HG03039 (cell line): ENCODE measurements at regions not wholly inside any gene's neighbourhood (a gene's known extent, or its start where the extent isn't known, plus 50 kb on each side); places are given as distances from the start of the nearest gene placed in this dataset.
"Not testable (repeated sequence)": the region's sequence is repeated elsewhere in the genome, so short reads cannot be mapped to it uniquely, and the experiment has no call there.

Experiments used
- ATAC-seq: cut with Tn5 transposase; IDR thresholded peaks from one replicate; pipeline ENCODE4 v1.9.1; 2021; ENCODE audit warnings: mild to moderate bottlenecking, moderate library complexity; ENCODE audit not compliant: unreplicated experiment

DNA sequence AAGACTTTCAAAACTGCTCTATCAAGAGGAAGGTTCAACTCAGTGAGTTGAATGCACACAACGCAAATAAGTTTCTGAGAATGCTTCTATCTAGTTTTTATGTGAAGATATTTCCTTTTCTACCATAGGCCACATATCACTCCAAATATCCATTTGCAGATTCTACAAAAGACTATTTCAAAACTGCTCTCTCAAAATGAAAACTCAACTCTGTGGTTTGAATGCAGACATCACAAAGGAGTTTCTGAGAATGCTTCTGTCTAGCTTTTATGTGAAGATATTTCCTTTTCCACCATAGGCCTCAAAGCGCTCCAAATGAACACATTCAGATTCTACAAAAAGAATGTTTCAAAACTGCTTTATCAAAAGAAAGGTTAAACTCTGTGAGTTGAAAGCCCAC lies 1093.1 kb upstream of the DEFB115 start:
- not testable (repeated sequence) for ATAC-seq

DNA sequence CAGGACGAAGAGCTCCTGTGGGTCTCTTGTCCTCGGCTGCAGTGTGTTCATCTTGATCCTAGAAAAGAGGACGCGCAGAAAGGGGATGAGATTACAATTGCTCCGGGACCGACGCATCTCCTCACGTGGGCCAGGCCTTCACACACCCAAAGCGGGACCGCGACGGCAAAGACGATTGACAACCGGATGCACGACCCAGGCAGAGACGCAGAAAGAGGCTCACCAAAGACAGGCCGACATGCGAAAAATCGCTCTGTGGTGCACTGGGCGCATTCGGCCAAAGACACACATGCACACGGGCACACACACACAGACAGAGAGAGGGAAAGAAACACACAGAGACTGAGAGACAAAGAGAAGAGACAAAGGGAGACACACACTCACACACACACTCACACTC lies 1089.9 kb upstream of the DEFB115 start:
- no peak for ATAC-seq

DNA sequence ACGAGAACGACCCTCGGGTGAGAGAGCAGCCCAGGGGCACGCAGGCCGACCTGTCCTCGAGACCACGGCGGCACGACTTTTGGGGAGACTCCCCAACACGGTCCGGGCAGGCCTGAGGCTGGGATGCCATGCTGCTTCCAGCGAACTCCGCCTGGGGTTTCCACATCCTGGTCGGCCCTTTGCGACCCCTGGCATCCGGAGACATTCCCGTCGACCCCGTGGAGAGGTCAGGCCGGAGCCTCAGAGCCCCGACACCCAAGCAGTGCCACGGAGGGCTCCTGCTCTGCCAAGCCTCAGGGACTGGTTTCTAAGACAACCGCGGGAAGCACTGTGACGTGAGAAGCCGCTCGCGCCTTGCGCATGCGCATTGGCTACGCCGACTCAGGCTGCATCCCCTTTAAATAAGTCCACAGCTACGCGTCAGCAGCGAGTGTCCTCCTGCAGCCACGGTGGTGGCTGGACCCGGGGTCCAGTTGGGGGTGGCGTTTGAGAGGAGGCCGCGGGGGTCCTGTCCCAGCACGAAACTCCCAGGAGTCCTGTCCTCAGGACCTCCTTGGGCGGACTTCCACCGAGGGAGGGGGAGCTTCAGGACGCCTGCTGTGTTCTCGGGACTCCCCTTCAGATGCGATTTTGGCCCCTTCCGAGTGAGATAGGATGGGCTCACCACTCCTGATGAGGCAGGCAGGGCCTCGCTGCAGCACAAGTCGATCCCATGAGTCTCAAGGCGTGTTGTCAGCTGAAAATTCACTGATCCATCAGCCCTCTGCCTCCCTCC lies 1089.3 kb upstream of the DEFB115 start:
- ATAC-seq: no peak

DNA sequence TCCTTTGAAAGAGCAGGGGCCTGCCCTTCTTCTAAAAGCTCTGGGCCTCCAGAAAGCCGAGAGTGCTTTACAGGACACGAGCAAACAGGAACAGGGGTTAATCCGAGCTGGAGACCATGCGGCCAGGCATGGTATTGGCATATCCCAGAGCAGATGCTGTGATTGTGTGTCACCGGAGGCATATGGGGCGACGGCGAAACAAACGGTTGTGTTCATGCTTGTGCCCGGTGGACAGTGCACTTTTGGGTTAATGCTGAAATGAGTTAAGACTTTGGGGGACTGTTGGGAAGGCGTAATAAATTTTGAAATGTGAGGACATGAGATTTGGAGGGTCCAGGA lies 1088.7 kb upstream of the DEFB115 start:
- no peak for ATAC-seq

DNA sequence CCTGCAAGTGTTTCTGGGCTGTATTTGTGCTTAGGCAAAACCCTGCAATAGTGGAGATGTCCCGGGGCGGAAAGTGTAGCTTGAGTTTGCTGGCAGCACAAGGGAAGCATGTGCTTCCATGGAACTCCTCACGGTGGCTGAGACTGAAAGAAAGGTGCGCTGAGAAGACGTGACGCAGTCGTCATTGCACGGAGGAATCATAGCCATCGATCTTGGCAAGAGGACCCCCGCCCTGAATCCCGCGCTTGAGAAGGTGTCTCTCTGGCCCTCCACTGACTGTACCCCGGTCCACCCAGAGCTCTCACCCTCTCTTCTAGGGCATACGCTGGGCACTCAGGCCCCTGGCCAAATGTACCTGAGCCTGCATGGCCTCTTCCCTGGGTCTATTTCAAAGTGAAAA lies 1081.8 kb upstream of the DEFB115 start:
- ATAC-seq: no peak

DNA sequence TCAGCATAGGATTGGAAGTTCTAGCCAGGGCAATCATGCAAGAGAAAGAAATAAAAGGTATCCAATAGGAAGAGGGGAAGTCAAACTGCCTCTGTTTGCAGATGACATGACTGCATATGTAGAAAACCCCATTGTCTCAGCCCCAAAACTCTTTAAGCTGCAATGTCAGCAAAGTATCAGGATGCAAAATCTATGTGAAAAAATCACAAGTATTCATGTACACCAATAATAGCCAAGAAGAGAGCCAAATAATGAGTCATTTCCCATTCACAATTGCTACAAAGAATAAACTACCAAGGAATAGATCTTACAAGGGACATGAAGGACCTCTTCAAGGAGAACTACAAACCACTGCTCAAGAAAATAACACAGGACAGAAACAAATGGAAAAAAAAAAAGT lies 1074.3 kb upstream of the DEFB115 start:
- ATAC-seq: not testable (repeated sequence)

DNA sequence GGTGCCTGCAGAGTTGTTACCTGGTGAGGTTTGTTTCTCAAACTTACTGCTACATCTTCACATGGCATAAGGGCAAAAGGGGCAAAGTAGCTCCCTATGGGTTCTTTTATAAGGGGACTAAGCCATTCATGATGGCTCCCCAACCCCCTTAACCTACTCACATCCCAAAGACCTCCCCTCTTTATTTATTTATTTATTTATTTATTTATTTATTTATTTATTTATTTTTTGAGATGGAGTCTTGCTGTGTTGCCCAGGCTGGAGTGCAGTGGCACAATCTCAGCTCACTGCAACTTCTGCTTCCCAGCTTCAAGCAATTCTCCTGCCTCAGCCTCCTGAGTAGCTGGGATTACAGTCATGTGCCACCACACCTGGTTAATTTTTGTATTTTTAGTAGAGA lies 1065.7 kb upstream of the DEFB115 start:
- not testable (repeated sequence) for ATAC-seq

DNA sequence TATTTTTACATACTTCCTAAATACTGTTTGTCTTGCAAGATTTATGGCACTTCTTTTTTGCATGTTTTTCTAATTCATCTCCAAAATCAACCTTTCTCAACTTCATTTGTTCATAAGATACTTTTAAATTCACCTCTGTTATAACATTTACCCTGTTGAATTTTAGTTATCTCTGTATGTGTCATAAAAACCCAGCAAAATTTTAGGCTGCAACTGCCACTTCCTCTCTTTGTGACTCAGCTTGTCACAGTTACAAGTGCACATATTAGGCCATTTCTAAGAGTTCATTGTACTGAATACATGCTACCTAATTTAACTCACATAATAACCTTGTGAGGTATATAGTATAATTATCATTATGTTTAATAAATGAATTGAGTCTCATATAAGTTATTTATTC lies 1023.0 kb upstream of the DEFB115 start:
- ATAC-seq: not testable (repeated sequence)

DNA sequence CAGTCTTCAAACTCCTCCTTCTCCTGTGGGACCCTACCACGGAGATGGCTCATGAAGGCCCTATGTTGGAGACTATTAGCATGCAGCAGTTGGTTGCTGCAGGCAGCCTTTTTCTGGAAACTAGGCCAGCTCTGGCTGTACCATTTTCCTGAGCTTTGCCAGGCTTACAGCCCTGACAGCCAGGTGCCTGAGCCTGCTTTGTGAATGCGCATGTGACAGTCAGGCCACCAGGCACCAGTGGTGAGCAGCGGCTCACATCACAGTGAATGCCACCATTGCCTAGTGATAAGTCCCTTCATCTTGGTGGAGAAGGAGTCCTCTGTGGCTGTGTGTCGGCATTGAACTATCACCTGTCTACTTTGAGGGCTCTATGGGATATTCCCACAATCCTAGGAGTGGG lies 982.4 kb upstream of the DEFB115 start:
- ATAC-seq: not testable (repeated sequence)

DNA sequence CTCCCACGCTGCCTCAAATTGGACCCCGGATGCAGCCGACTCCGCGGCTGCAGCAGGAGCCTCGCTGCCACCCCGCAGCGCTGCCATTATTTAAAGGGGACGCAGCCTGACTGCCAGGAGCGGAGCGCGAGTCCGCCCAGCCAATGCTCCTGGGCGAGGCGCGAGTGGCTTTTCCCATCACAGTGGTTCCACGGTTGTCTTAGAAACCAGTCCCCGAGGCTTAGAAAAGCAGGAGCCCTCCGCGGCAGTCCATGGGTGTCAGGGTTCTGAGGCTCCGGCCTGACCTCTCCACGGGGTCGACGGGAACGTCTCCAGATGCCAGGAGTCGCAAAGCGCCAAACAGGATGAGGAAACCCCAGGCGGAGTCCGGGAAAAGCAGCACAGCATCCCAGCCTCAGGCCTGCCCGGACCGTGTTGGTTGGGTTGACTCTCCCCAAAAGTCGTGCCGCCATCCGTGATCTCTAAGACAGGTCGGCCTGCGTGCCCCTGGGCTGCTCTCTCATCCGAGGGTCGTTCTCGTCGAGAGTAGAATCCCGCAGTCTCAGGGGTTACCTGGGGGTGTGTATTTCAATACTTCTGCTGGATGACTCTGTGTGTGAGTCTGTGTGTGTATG lies 975.8 kb upstream of the DEFB115 start:
- ATAC-seq: no peak

DNA sequence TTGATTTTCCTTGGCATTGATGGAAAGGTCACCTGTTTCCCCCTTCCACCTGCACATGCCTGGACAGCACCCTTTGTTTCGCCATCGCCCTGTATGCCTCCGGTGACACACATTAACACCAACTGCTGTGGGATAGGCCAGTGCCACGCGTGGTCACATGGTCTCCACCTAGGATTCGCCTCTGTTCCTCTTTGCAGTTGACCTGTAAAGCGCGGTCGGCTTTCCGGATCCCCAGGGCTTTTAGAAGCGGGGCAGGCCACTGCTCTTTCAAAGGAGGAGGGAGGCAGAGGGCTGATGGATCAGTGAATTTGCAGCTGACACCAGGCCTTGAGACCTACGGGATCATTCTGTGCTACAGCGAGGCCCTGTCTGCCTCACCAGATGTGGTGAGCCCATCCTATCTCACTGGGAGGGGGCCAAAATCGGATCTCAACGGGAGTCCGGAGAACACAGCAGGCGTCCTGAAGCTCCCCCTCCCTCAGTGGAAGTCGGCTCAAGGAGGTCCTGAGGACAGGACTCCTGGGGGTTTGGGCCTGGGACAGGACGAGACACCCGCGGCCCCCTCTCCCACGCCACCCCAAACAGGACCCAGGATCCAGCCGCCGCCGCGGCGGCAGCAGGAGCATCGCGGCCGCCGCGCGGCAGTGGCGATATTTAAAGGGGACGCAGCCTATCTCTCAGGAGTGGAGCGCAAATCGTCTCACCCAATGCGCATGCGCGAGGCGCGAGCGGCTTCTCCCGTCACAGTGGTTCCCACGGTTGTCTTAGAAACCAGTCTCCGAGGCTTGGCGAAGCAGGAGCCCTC lies 973.8 kb upstream of the DEFB115 start:
- ATAC-seq: not testable (repeated sequence)

DNA sequence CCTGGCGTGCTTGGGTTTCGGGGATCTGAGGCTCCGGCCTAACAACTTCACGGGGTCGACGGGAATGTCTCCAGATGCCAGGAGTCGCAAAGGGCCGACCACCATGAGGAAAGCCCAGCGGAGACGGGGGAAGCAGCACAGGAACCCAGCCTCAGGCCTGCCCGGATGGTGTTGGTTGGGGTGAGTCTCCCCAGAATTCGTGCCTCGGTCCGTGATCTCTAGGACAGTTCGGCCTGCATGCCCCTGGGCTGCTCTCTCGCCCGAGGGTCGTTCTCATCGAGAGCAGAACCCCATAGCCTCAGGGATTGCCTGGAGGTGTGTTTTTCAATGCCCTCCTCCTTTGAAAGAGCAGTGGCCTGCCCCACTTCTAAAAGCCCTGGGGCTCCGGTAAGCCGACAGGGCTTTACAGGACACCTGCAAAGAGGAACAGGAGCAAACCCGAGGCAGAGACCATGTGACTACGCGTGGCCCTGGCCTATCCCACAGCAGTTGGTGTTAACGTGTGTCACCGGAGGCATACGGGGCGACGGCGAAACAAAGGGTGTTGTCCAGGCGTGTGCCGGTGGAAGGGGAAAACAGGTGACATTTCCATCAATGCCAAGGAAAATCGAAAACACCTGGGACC lies 973.1 kb upstream of the DEFB115 start:
- ATAC-seq: no peak

DNA sequence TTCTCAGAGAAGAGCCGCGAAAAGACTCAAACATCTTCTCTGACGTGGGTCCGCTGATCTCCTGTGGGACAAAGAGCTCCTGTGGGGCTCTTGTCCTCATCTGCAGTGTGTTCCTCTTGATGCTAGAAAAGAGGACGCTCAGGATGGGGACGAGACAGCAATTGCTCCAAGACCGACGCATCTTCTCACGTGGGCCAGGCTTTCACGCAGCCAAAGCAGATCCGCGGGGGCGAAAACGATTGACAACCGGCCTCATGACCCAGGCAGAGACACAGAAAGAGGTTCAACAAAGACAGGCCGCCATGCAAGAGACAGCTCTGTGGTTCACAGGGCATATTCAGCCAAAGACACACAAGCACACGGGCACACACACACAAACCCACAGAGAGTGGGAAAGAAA lies 971.8 kb upstream of the DEFB115 start:
- ATAC-seq: no peak

DNA sequence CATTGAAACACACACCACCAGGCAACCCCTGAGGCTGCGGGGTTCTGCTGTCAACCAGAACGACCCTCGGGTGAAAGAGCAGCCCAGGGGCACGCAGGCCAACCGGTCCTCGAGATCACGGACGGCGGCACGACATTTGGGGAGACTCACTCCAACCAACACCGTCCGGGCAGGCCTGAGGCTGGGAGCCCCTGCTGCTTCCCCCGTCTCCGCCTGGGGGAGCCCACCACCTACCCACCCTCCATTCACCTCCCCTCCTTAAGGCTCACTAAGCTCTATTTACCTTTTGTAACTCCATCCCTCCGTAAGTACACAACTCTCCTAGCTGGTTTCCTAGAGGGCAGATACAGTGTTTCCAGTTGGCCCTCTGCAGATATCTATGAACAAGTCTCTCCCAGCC lies 971.3 kb upstream of the DEFB115 start:
- no peak for ATAC-seq

DNA sequence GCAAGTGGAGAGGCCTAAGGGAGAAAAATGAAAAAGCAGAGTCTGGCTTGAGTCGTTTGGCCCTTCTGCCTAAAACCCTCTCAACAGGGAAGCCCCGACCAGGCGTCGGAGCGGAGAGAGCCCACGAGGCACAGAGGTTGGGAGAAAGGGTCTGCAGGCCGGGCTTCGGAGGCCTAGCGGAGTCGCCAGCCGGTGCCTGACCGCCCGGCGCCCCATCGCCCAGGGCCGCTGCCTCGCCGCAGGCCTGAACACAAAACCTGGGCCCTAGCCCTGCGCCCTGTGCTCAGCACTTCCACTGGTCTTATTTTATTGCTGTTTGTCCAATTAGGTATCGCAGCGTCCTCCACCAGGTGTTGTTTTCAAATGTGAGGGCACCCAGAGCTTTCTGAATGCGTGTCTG lies 970.0 kb upstream of the DEFB115 start:
- ATAC-seq: not testable (repeated sequence)

DNA sequence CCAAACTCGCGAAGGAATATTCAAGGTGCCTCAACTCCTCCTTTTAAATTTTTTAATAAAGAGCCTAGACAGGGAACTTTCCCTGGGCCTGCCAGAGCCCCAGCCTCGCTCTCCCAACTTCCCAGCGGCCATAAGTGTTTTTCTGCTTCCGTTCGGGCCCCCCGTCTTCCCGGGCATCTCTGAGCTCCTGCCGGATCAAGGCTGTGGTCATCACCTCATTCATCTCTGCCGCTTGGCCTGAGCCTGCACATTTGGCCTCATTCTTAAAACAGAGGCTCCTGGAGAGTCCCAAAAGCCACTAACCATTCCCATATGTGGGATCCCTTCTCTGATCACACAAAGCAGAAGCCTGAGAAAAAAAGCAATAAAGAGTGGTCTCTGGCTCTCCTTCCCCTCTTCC lies 969.1 kb upstream of the DEFB115 start:
- no peak for ATAC-seq

DNA sequence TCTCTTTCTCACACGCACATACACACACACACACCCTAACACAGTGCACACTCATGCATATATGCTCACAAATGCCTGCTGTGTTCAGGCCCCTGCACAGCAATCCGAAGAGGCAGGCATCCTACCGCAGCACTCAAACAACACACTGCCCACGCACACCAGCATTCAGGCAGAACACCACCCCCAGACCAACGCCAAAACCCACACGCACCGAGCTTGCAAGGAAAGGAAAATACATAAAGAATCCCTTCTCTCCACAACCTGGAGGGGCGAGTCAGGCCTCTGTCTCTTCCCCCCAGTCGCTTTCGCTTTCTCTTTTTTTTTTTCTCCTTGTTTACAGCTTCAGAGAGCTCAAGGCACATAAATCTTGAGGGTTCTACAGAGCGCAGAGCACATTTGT lies 968.4 kb upstream of the DEFB115 start:
- not testable (repeated sequence) for ATAC-seq

DNA sequence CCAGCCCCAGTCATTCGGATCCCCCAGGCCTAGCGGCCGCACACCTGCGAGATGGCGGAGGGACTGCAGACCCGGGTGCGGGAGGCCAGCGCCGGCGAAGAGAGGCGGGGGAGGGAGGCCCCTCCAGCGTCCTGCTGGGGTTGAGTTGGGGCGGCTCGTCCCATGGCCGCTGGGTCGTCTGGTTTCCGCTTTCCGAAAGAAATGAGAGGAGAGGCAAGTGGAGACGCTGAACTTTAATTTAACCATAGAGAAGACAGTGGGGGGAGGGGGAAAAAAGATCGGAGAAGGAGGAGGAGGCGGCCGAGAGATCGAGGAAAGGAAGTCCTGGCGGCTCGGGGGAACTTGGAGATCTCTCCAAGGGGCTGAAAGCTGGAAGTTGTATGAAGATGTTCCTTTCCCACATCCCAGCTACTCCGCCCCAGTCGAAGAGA lies 967.7 kb upstream of the DEFB115 start:
- ATAC-seq: not testable (repeated sequence)

DNA sequence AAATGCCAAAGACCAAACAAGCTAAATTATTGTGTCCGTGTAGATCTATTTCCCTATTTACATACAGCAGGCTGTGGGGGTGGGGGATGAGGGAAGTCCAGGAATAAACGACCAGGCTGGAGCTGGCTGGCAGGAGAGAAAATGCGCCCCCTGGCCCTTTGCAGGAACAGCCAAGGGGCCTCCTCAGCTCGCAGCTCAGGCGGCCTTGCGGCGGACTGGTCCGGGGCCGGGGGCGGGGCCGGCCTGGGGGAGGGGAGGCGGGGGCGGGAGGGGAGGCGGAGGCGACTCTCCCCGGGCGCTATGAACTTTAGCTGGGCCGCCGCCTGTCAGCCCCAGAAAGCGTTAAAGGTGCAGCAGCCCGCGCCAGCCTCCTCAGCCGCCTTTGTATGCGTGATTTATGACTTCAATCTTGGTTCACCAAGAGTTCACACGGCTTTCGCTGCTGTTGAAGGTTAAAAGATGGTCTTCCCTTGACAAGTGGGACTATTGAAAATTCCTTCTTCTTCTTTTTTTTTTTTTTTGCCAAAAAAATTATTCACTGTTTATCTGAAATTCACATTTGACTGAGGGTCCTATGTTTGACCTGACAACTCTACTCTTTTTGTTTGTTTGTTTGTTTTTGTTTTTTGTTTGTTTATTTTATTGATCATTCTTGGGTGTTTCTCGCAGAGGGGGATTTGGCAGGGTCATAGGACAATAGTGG lies 967.0 kb upstream of the DEFB115 start:
- not testable (repeated sequence) for ATAC-seq

DNA sequence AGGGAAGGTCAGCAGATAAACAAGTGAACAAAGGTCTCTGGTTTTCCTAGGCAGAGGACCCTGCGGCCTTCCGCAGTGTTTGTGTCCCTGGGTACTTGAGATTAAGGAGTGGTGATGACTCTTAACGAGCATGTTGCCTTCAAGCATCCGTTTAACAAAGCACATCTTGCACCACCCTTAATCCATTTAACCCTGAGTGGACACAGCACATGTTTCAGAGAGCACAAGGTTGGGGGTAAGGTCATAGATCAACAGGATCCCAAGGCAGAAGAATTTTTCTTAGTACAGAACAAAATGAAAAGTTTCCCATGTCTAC lies 966.4 kb upstream of the DEFB115 start:
- ATAC-seq: not testable (repeated sequence)

DNA sequence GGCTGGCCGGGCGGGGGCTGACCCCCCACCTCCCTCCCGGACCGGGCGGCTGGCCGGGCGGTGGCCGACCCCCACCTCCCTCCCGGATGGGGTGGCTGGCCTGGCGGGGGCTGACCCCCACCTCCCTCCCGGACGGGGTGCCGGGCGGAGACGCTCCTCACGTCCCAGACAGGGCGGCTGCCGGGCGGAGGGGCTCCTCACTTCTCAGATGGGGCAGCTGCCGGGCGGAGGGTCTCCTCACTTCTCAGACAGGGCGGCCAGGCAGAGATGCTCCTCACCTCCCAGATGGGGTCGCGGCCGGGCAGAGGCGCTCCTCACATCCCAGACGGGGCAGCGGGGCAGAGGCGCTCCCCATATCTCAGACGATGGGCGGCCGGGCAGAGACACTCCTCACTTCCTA lies 965.8 kb upstream of the DEFB115 start:
- ATAC-seq: not testable (repeated sequence)
